ENCODE measurements at regions not wholly inside any gene's neighbourhood (a gene's known extent, or its start where the extent isn't known, plus 50 kb on each side); places are given as distances from the start of the nearest gene placed in this dataset.

DNA sequence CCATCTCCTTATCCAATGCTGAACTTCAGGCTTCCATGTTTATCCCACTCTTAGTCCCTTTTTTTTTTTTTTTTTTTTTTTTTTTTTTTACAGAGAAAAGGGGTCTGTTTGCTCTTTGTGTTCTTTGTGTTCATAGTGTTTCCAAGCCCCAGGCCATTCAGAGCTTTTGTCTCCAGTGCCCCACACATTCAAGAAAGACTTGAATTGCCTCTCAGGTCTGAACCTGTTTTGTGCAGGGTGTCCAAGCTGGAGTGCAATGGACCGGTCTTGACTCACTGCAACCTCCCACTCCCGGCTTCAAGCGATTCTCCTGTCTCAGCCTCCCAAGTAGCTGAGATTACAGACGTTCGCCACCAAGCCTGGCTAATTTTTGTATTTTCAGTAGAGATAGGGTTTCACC lies 191.2 kb downstream of the PALM2AKAP2 start:
- FAIRE-seq (no peak), DNase-seq (ENCODE audit: low read depth, low spot score) (no peak)
- intact Hi-C loops (cut with micrococcal nuclease), result no loop called here
- H4K20me1 ChIP-seq (replicated peaks; ENCODE audit: control insufficient read depth, extremely low read depth, insufficient read depth, low read length), result no peaks in the 10 kb centered on the region
- no peaks in the 10 kb centered on the region for H3K9me1 ChIP-seq (replicated peaks; ENCODE audit: control insufficient read depth, extremely low read depth, insufficient read depth, low read length)
- TF ChIP-seq JUN (IDR thresholded peaks at IDR 0.05; ENCODE audit: borderline replicate concordance, insufficient read depth, insufficient read length, low read depth) (no peak), GATA2 (IDR thresholded peaks at IDR 0.05; ENCODE audit: insufficient read depth, insufficient read length, low read depth, low read length) (no peak), POLR2A (IDR thresholded peaks at IDR 0.05; ENCODE audit: low read depth, low read length) (no peak), FOS (IDR thresholded peaks at IDR 0.05; ENCODE audit: borderline replicate concordance, insufficient read depth, low read length) (no peak), POLR2AphosphoS5 (IDR thresholded peaks at IDR 0.05; ENCODE audit: insufficient read depth, low read depth, low read length) (no peak), EZH2 (IDR thresholded peaks at IDR 0.05; ENCODE audit: borderline replicate concordance, low read depth, low read length, severe bottlenecking) (no peak), MYC (IDR thresholded peaks at IDR 0.05; ENCODE audit: low read depth, low read length) (no peak)
- TF ChIP-seq, protein P1, sequence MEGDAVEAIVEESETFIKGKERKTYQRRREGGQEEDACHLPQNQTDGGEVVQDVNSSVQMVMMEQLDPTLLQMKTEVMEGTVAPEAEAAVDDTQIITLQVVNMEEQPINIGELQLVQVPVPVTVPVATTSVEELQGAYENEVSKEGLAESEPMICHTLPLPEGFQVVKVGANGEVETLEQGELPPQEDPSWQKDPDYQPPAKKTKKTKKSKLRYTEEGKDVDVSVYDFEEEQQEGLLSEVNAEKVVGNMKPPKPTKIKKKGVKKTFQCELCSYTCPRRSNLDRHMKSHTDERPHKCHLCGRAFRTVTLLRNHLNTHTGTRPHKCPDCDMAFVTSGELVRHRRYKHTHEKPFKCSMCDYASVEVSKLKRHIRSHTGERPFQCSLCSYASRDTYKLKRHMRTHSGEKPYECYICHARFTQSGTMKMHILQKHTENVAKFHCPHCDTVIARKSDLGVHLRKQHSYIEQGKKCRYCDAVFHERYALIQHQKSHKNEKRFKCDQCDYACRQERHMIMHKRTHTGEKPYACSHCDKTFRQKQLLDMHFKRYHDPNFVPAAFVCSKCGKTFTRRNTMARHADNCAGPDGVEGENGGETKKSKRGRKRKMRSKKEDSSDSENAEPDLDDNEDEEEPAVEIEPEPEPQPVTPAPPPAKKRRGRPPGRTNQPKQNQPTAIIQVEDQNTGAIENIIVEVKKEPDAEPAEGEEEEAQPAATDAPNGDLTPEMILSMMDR (IDR thresholded peaks at IDR 0.05; ENCODE audit: extremely low read depth in 1 of 2, insufficient read depth in 1 of 2, low read depth in 1 of 2, low read length in 2 of 2), result no peak
- TF ChIP-seq, protein P2, sequence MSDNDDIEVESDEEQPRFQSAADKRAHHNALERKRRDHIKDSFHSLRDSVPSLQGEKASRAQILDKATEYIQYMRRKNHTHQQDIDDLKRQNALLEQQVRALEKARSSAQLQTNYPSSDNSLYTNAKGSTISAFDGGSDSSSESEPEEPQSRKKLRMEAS (IDR thresholded peaks at IDR 0.05; ENCODE audit: insufficient read depth, insufficient read length), result no peak
- dilution Hi-C loops (cut with MboI; ENCODE audit: extremely low pct_ligation_motif_present, low sequenced_read_pairs), result no loop called here
- H3K9me3 ChIP-seq (replicated peaks; ENCODE audit: control insufficient read depth, insufficient read depth, low read length), result no peaks in the 10 kb centered on the region
- no TSS peak for BruUV-seq (replicated peaks)
- no peak overlapping the region for H3K9ac ChIP-seq (replicated peaks; ENCODE audit: extremely low read depth, insufficient read depth, low read length)
- no peaks in the 10 kb centered on the region for H3K27me3 ChIP-seq (ENCODE audit: control insufficient read depth in 2 of 2, insufficient read depth in 2 of 2, low read length in 2 of 2)
- H3K79me2 ChIP-seq (ENCODE audit: control insufficient read depth, insufficient read depth, low read length), result no peaks in the 10 kb centered on the region
- ChIA-PET POLR2A (no interaction called here), CTCF (interaction anchor here (0.6 to 1.3 kb wide), 2 partner anchors 25 to 35 kb away, joined by 3 to 7 read pairs; no protein-coding TSS in a partner anchor)
- H3K27ac ChIP-seq (ENCODE audit: insufficient read depth, low read depth, low read length), result no peak overlapping the region
- H3K4me2 ChIP-seq (ENCODE audit: insufficient read depth, low read length), result no peak overlapping the region
- no peak overlapping the region for H3K4me3 ChIP-seq (replicated peaks in 1 of 3; ENCODE audit: insufficient read depth in 1 of 3, low read depth in 1 of 3, low read length in 3 of 3)
- no peaks in the 10 kb centered on the region for H3K36me3 ChIP-seq (ENCODE audit: control insufficient read depth in 2 of 2, extremely low read depth in 1 of 2, insufficient read depth in 2 of 2, low read length in 2 of 2)
- peaks cover 27% of the 10 kb centered on the region for H3K4me1 ChIP-seq (ENCODE audit: control insufficient read depth, extremely low read depth, insufficient read depth, low read length)
- H2AFZ ChIP-seq (ENCODE audit: low read depth, low read length), result no peak overlapping the region

All from endothelial cell of umbilical vein (primary cell).